WTC11 (cell line): ENCODE measurements at regions not wholly inside any gene's neighbourhood (a gene's known extent, or its start where the extent isn't known, plus 50 kb on each side); places are given as distances from the start of the nearest gene placed in this dataset.

ENCODE experiments used
- ATAC-seq: fragments of 200-7000 bp; cut with Tn5 transposase; 2 replicates; pipeline ENCODE4 v1.10.0; 2021; ENCODE audit warnings: mild to moderate bottlenecking, moderate library complexity
- CTCF ChIA-PET: fragments of 300-600 bp; sonication (Branson Sonifier 250); formaldehyde crosslinking; loops from one replicate; lab custom pipeline; 2021; ENCODE audit warnings: antibody characterized with exemption; lab: Charles Lee
- POLR2A ChIA-PET: fragments of 350-600 bp; sonication (Branson Sonifier 250); formaldehyde crosslinking; loops from one replicate; lab custom pipeline; 2021; ENCODE audit warnings: antibody characterized with exemption; lab: Charles Lee
- DNase-seq: peaks from one replicate; pipeline ENCODE4 v3.0.0; 2021; ENCODE audit warnings: low spot score
- H3K27ac Mint-ChIP-seq: 2 replicates; pipeline ENCODE4 v1.8.0; 2021; ENCODE audit warnings: mixed read lengths
- H3K27me3 Mint-ChIP-seq: 2 replicates; pipeline ENCODE4 v1.8.0; 2021; ENCODE audit warnings: low read depth, mild to moderate bottlenecking, moderate library complexity, mixed read lengths
- H3K36me3 Mint-ChIP-seq: 2 replicates; pipeline ENCODE4 v1.8.0; 2021; ENCODE audit warnings: mixed read lengths
- H3K4me1 Mint-ChIP-seq: 2 replicates; pipeline ENCODE4 v1.8.0; 2022; ENCODE audit warnings: mixed read lengths
- H3K4me3 Mint-ChIP-seq: 2 replicates; pipeline ENCODE4 v1.8.0; 2021; ENCODE audit warnings: mild to moderate bottlenecking, moderate library complexity, mixed read lengths
- H3K9me3 Mint-ChIP-seq: 2 replicates; pipeline ENCODE4 v1.8.0; 2021; ENCODE audit warnings: mixed read lengths
- AFF4 ChIP-seq: sonication (generic); formaldehyde crosslinking; IDR thresholded peaks from 2 replicates; pipeline ENCODE4 v1.8.1; 2023; ENCODE audit warnings: mild to moderate bottlenecking, missing genetic modification reagents, borderline replicate concordance
- ATF3 ChIP-seq: sonication (generic); formaldehyde crosslinking; conservative IDR thresholded peaks from 2 replicates; pipeline ENCODE4 v1.8.1; 2022; ENCODE audit warnings: mild to moderate bottlenecking, missing genetic modification reagents
- ERG ChIP-seq: fragments of 250-450 bp; sonication (Bioruptor Pico); IDR thresholded peaks from 2 replicates; pipeline ENCODE4 v1.8.0; 2021; ENCODE audit warnings: mild to moderate bottlenecking
- ESRRA ChIP-seq: sonication (generic); formaldehyde crosslinking; IDR thresholded peaks from 2 replicates; pipeline ENCODE4 v1.8.1; 2022; ENCODE audit warnings: mild to moderate bottlenecking, missing genetic modification reagents, borderline replicate concordance
- ETV6 ChIP-seq: sonication (generic); formaldehyde crosslinking; IDR thresholded peaks from 2 replicates; pipeline ENCODE4 v1.8.1; 2022; ENCODE audit warnings: mild to moderate bottlenecking, missing genetic modification reagents
- FOXJ3 ChIP-seq: sonication (generic); formaldehyde crosslinking; IDR thresholded peaks from 2 replicates; pipeline ENCODE4 v1.9.0; 2021; ENCODE audit warnings: missing genetic modification reagents, mild to moderate bottlenecking, borderline replicate concordance
- JAZF1 ChIP-seq: fragments of 250-450 bp; sonication (Bioruptor Pico); IDR thresholded peaks from 2 replicates; pipeline ENCODE4 v1.9.0; 2021; ENCODE audit warnings: moderate library complexity, mild to moderate bottlenecking, inconsistent platforms
- KAT7 ChIP-seq: sonication (generic); formaldehyde crosslinking; IDR thresholded peaks from 2 replicates; pipeline ENCODE4 v1.8.1; 2023; ENCODE audit warnings: missing genetic modification reagents, mild to moderate bottlenecking, borderline replicate concordance
- MAX ChIP-seq: sonication (generic); formaldehyde crosslinking; IDR thresholded peaks from 2 replicates; pipeline ENCODE4 v1.8.0; 2022; ENCODE audit warnings: mild to moderate bottlenecking, missing genetic modification reagents
- MXD4 ChIP-seq: fragments of 250-450 bp; sonication (Bioruptor Pico); IDR thresholded peaks from 2 replicates; pipeline ENCODE4 v1.8.0; 2021; ENCODE audit warnings: mild to moderate bottlenecking, moderate library complexity, borderline replicate concordance
- NFATC4 ChIP-seq: fragments of 250-450 bp; sonication (Bioruptor Pico); IDR thresholded peaks from 2 replicates; pipeline ENCODE4 v1.9.0; 2021; ENCODE audit warnings: mild to moderate bottlenecking
- NR3C1 ChIP-seq: sonication (generic); formaldehyde crosslinking; conservative IDR thresholded peaks from 2 replicates; pipeline ENCODE4 v1.8.1; 2023; ENCODE audit warnings: low read depth, mild to moderate bottlenecking, missing genetic modification reagents
- OVOL2 ChIP-seq: fragments of 250-450 bp; sonication (Bioruptor Pico); IDR thresholded peaks from 2 replicates; pipeline ENCODE4 v1.9.0; 2021; ENCODE audit warnings: mild to moderate bottlenecking, borderline replicate concordance
- PREB ChIP-seq: sonication (generic); formaldehyde crosslinking; IDR thresholded peaks from 2 replicates; pipeline ENCODE4 v1.8.1; 2022; ENCODE audit warnings: mild to moderate bottlenecking, missing genetic modification reagents, moderate library complexity, borderline replicate concordance
- RELA ChIP-seq: sonication (generic); formaldehyde crosslinking; IDR thresholded peaks from 2 replicates; pipeline ENCODE4 v1.8.1; 2022; ENCODE audit warnings: missing genetic modification reagents, mild to moderate bottlenecking, borderline replicate concordance
- RORB ChIP-seq: fragments of 250-450 bp; sonication (Bioruptor Pico); IDR thresholded peaks from 2 replicates; pipeline ENCODE4 v1.9.0; 2021; ENCODE audit warnings: mild to moderate bottlenecking
- SMAD3 ChIP-seq: sonication (generic); formaldehyde crosslinking; IDR thresholded peaks from 2 replicates; pipeline ENCODE4 v1.8.0; 2022; ENCODE audit warnings: missing genetic modification reagents, mild to moderate bottlenecking, borderline replicate concordance
- SOX15 ChIP-seq: fragments of 250-450 bp; sonication (Bioruptor Pico); IDR thresholded peaks from 2 replicates; pipeline ENCODE4 v1.9.0; 2021; ENCODE audit warnings: mild to moderate bottlenecking
- USF2 ChIP-seq: sonication (generic); formaldehyde crosslinking; IDR thresholded peaks from 2 replicates; pipeline ENCODE4 v1.8.1; 2023; ENCODE audit warnings: mild to moderate bottlenecking, missing genetic modification reagents, moderate library complexity
- ZMAT4 ChIP-seq: fragments of 250-450 bp; sonication (Bioruptor Pico); IDR thresholded peaks from 2 replicates; pipeline ENCODE4 v1.9.0; 2021; ENCODE audit warnings: mild to moderate bottlenecking
- ZNF219 ChIP-seq: sonication (generic); formaldehyde crosslinking; IDR thresholded peaks from 2 replicates; pipeline ENCODE4 v1.8.0; 2023; ENCODE audit warnings: missing genetic modification reagents, mild to moderate bottlenecking, borderline replicate concordance
- ZNF263 ChIP-seq: sonication (generic); formaldehyde crosslinking; IDR thresholded peaks from 2 replicates; pipeline ENCODE4 v1.8.1; 2022; ENCODE audit warnings: low read depth, mild to moderate bottlenecking, moderate library complexity, missing genetic modification reagents
- ZNF396 ChIP-seq: fragments of 250-450 bp; sonication (Bioruptor Pico); IDR thresholded peaks from 2 replicates; pipeline ENCODE4 v1.8.0; 2021; ENCODE audit warnings: mild to moderate bottlenecking, moderate library complexity, borderline replicate concordance
- ZSCAN18 ChIP-seq: fragments of 250-450 bp; sonication (Bioruptor Pico); IDR thresholded peaks from 2 replicates; pipeline ENCODE4 v2.1.2; 2022; ENCODE audit warnings: mild to moderate bottlenecking, moderate library complexity

GRCh38 chr3:107218864-107219269, 158.4 kb upstream of the CCDC54 start:
- DNase-seq = no peak
- H3K4me1 Mint-ChIP-seq = peaks cover 11% of the 10 kb centered on the region
- no peak for ATAC-seq
- ChIA-PET POLR2A (no interaction called here), CTCF (interaction anchor here (1.3 kb wide), 2 partner anchors 12 to 211 kb away, joined by 4 to 6 read pairs; no protein-coding TSS in a partner anchor)
- no peak overlapping the region for H3K4me3 Mint-ChIP-seq
- no peaks in the 10 kb centered on the region for H3K27me3 Mint-ChIP-seq
- peaks cover 15% of the 10 kb centered on the region for H3K9me3 Mint-ChIP-seq
- no peak for TF ChIP-seq RELA (CRISPR knock-in tag)
- TF ChIP-seq ZMAT4 (CRISPR knock-in tag) = no peak
- no peak for TF ChIP-seq ZSCAN18 (CRISPR knock-in tag)
- TF ChIP-seq SMAD3 (CRISPR knock-in tag) = no peak
- no peak for TF ChIP-seq FOXJ3 (CRISPR knock-in tag)
- no peak for TF ChIP-seq ZNF263
- no peak for TF ChIP-seq MXD4 (CRISPR knock-in tag)
- TF ChIP-seq SOX15 (CRISPR knock-in tag) = no peak
- no peak for TF ChIP-seq RORB (CRISPR knock-in tag)
- no peak for TF ChIP-seq ZNF219 (CRISPR knock-in tag)
- no peak for TF ChIP-seq ESRRA (CRISPR knock-in tag)
- TF ChIP-seq MAX (CRISPR knock-in tag) = no peak
- no peak for TF ChIP-seq JAZF1
- H3K36me3 Mint-ChIP-seq = no peaks in the 10 kb centered on the region
- no peak overlapping the region for H3K27ac Mint-ChIP-seq

- ATAC-seq (no peak), DNase-seq (no peak)
- Mint-ChIP-seq H3K4me1 (peaks cover 11% of the 10 kb centered on the region), H3K36me3 (no peaks in the 10 kb centered on the region), H3K27ac (no peak overlapping the region), H3K4me3 (no peak overlapping the region), H3K27me3 (no peaks in the 10 kb centered on the region), H3K9me3 (no peaks in the 10 kb centered on the region)
- CTCF ChIA-PET = interaction anchor here (0.9 to 1.3 kb wide), 2 partner anchors 201 to 209 kb away, joined by 3 to 5 read pairs; no protein-coding TSS in a partner anchor
- POLR2A ChIA-PET = no interaction called here
- TF ChIP-seq ZNF263 = no peak
- TF ChIP-seq MAX (CRISPR knock-in tag) = no peak
- no peak for TF ChIP-seq AFF4
- no peak for TF ChIP-seq NR3C1 (CRISPR knock-in tag)
- no peak for TF ChIP-seq RELA (CRISPR knock-in tag)
- TF ChIP-seq ATF3 (CRISPR knock-in tag) = no peak
- TF ChIP-seq NFATC4 = no peak
- TF ChIP-seq ZSCAN18 (CRISPR knock-in tag) = no peak
- no peak for TF ChIP-seq ETV6 (CRISPR knock-in tag)
- TF ChIP-seq ERG (CRISPR knock-in tag) = no peak
- TF ChIP-seq PREB (CRISPR knock-in tag) = no peak
- TF ChIP-seq OVOL2 (CRISPR knock-in tag) = no peak
- no peak for TF ChIP-seq KAT7 (CRISPR knock-in tag)
- no peak for TF ChIP-seq USF2
- TF ChIP-seq ZNF396 (CRISPR knock-in tag) = no peak
Measured at GRCh38 chr3:107220538-107220937, 156.7 kb upstream of the CCDC54 start.
